Panc1 (cell line): ENCODE measurements at regions not wholly inside any gene's neighbourhood (a gene's known extent, or its start where the extent isn't known, plus 50 kb on each side); places are given as distances from the start of the nearest gene placed in this dataset.

Source experiments
- CTCF ChIP-seq: fragments of 450-650 bp; IDR thresholded peaks from 2 replicates; pipeline ENCODE4 v1.5.1; 2017; ENCODE audit warnings: mild to moderate bottlenecking
- POLR2AphosphoS5 ChIP-seq: IDR thresholded peaks from 2 replicates; pipeline ENCODE4 v1.6.1; 2012; ENCODE audit warnings: mild to moderate bottlenecking, low read depth, low read length, moderate library complexity
- REST ChIP-seq, 2 experiments: IDR thresholded peaks; 2 replicates each; pipeline ENCODE4 v1.6.1; 2011 to 2012; ENCODE audit warnings: low read depth in 2 of 2, control low read depth in 1 of 2, low read length in 1 of 2, mild to moderate bottlenecking in 1 of 2, moderate library complexity in 1 of 2; ENCODE audit not compliant: insufficient read depth in 1 of 2

GRCh38 chr1:200305806-200306205, 104.0 kb downstream of the ZNF281 start:
- TF ChIP-seq POLR2AphosphoS5 (no peak), CTCF (no peak), REST (IDR thresholded peaks at IDR 0.05; ENCODE audit: insufficient read depth in 1 of 2, low read depth in 2 of 2, low read length in 1 of 2) (no peak)
